Esophagus squamous epithelium (tissue), 4 donors: ENCODE measurements at regions not wholly inside any gene's neighbourhood (a gene's known extent, or its start where the extent isn't known, plus 50 kb on each side); places are given as distances from the start of the nearest gene placed in this dataset.

Experiments
- CTCF ChIP-seq, 6 experiments: fragments of 450-650 bp in 4 of 6; fragments of 200-600 bp in 2 of 6; sonication (generic) in 2 of 6; IDR thresholded peaks; one replicate each; pipeline ENCODE4 v1.5.1; 2016 to 2019; ENCODE audit warnings: antibody characterized with exemption in 6 of 6, mild to moderate bottlenecking in 4 of 6, moderate library complexity in 4 of 6
- POLR2A ChIP-seq, 4 donors: fragments of 450-650 bp; IDR thresholded peaks; one replicate each; pipeline ENCODE4 v1.6.1; 2017; ENCODE audit warnings: antibody characterized with exemption in 4 of 4, mild to moderate bottlenecking in 4 of 4, moderate library complexity in 3 of 4

- no peak for TF ChIP-seq CTCF (IDR thresholded peaks at IDR 0.05)
- TF ChIP-seq POLR2A (IDR thresholded peaks at IDR 0.05), result no peak
Measured at GRCh38 chr11:69972351-69972802, 105.7 kb upstream of the ANO1 start.
